UCSD-AML1 (cell line): ENCODE measurements at regions not wholly inside any gene's neighbourhood (a gene's known extent, or its start where the extent isn't known, plus 50 kb on each side); places are given as distances from the start of the nearest gene placed in this dataset.
"Not testable (repeated sequence)": the region's sequence is repeated elsewhere in the genome, so short reads cannot be mapped to it uniquely, and the experiment has no call there.

Source experiments
- DNase-seq: peaks from one replicate; lab custom pipeline; 2025; ENCODE audit not compliant: unreplicated experiment; lab: John Stamatoyannopoulos, UW

- DNase-seq: no peak
Measured at GRCh38 chr6:113018351-113019151, 671.4 kb downstream of the RFPL4B start.

- no peak for DNase-seq
Measured at GRCh38 chr6:113019176-113019575, 672.0 kb downstream of the RFPL4B start.

GRCh38 chr6:113027780-113028179 is 680.6 kb downstream of the RFPL4B start:
- no peak for DNase-seq

GRCh38 chr6:113029161-113029560 is 682.0 kb downstream of the RFPL4B start:
- not testable (repeated sequence) for DNase-seq

GRCh38 chr6:113031591-113032238 is 684.6 kb downstream of the RFPL4B start:
- DNase-seq: no peak

GRCh38 chr6:113039005-113039404 is 691.9 kb downstream of the RFPL4B start:
- DNase-seq: no peak

GRCh38 chr6:113047148-113047547 is 700.0 kb downstream of the RFPL4B start:
- no peak for DNase-seq

- no peak for DNase-seq
Measured at GRCh38 chr6:113047932-113048331, 700.8 kb downstream of the RFPL4B start.

- DNase-seq: no peak
Measured at GRCh38 chr6:113048741-113049140, 701.6 kb downstream of the RFPL4B start.

GRCh38 chr6:113049190-113049589 is 702.1 kb downstream of the RFPL4B start:
- no peak for DNase-seq

GRCh38 chr6:113050010-113050858 is 703.1 kb downstream of the RFPL4B start:
- DNase-seq: no peak

GRCh38 chr6:113050979-113051378 is 703.8 kb downstream of the RFPL4B start:
- DNase-seq: no peak

GRCh38 chr6:113052506-113052905 is 705.4 kb downstream of the RFPL4B start:
- no peak for DNase-seq

GRCh38 chr6:113055061-113055460 is 707.9 kb downstream of the RFPL4B start:
- DNase-seq: no peak

- no peak for DNase-seq
Measured at GRCh38 chr6:113055998-113056397, 708.9 kb downstream of the RFPL4B start.

GRCh38 chr6:113057567-113058053 is 710.5 kb downstream of the RFPL4B start:
- DNase-seq: no peak

- no peak for DNase-seq
Measured at GRCh38 chr6:113060664-113061063, 713.5 kb downstream of the RFPL4B start.

- no peak for DNase-seq
Measured at GRCh38 chr6:113065611-113066010, 718.5 kb downstream of the RFPL4B start.

GRCh38 chr6:113067612-113068275 is 720.6 kb downstream of the RFPL4B start:
- DNase-seq: no peak

- DNase-seq: no peak
Measured at GRCh38 chr6:113068570-113068969, 721.4 kb downstream of the RFPL4B start.

GRCh38 chr6:113070681-113071080 is 723.6 kb downstream of the RFPL4B start:
- DNase-seq: not testable (repeated sequence)
